Peyer's patch (tissue), 4 donors: ENCODE measurements at regions not wholly inside any gene's neighbourhood (a gene's known extent, or its start where the extent isn't known, plus 50 kb on each side); places are given as distances from the start of the nearest gene placed in this dataset.

Experiments used
- CTCF ChIP-seq, 6 experiments: fragments of 450-650 bp in 4 of 6; fragments of 200-600 bp in 2 of 6; sonication (generic) in 1 of 6; IDR thresholded peaks; one replicate each; pipeline ENCODE4 v1.5.1; 2017 to 2019; ENCODE audit warnings: antibody characterized with exemption in 6 of 6, mild to moderate bottlenecking in 3 of 6, moderate library complexity in 1 of 6
- POLR2A ChIP-seq, 2 donors: fragments of 450-650 bp; IDR thresholded peaks; one replicate each; pipeline ENCODE4 v1.5.1; 2017; ENCODE audit warnings: antibody characterized with exemption in 2 of 2, mild to moderate bottlenecking in 2 of 2, moderate library complexity in 2 of 2

DNA sequence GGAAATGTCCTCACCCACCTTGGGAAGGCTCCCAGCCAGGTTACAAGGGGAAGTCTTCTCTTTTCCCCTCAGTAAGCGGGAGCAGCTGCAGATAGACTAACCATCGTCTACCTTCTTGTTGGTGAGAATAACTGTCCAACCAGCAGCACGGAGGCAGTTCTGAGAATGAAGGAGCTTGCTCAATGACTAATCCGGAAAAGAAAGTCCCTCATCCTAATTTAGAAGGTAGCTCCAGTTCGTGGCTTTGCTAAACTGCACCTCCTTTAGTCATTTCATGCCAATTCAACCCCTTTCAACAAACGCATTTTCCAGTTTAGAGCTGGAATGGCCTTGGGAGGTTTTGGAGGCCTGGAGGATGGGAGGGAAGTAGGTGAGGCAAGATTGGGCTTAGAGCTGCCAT, 527.4 kb upstream of the PROK2 start:
- no peak for TF ChIP-seq CTCF (IDR thresholded peaks at IDR 0.05)
- TF ChIP-seq POLR2A (IDR thresholded peaks at IDR 0.05), result no peak
